PC-9 (cell line): ENCODE measurements at regions not wholly inside any gene's neighbourhood (a gene's known extent, or its start where the extent isn't known, plus 50 kb on each side); places are given as distances from the start of the nearest gene placed in this dataset.

Experiments used
- BruUV-seq: library from RNA; stranded (reverse); fragments of 400-500 nt; replicated peaks from 2 replicates; lab custom pipeline; 2021; lab: Mats Ljungman, UMichigan
- CTCF ChIA-PET: fragments of 300-600 bp; sonication (Branson Sonifier 250); formaldehyde crosslinking; loops from one replicate; lab custom pipeline; 2022; ENCODE audit warnings: antibody characterized with exemption; lab: Charles Lee
- POLR2A ChIA-PET: fragments of 300-600 bp; sonication (Branson Sonifier 250); formaldehyde crosslinking; loops from one replicate; lab custom pipeline; 2022; ENCODE audit warnings: antibody characterized with exemption; ENCODE audit not compliant: unreplicated experiment; lab: Charles Lee
- DNase-seq, 2 experiments: peaks; one replicate each; pipeline versions ENCODE4 v3.0.0 to v3.0.0-alpha.2; 2015 to 2022; ENCODE audit warnings: mixed read lengths in 1 of 2
- H2AFZ ChIP-seq: fragments of 200-600 bp; sonication (generic); 2 replicates; pipeline ENCODE4 v1.8.1; 2017; ENCODE audit warnings: antibody characterized with exemption
- H3F3A ChIP-seq: fragments of 200-600 bp; sonication (generic); 2 replicates; pipeline ENCODE4 v1.8.1; 2017; ENCODE audit warnings: antibody characterized with exemption, mild to moderate bottlenecking, low read depth; ENCODE audit not compliant: insufficient read depth
- H3K27ac ChIP-seq: fragments of 200-600 bp; sonication (generic); 2 replicates; pipeline ENCODE4 v1.6.1; 2016; ENCODE audit warnings: mixed run types
- H3K27me3 ChIP-seq: fragments of 200-600 bp; sonication (generic); 2 replicates; pipeline ENCODE4 v1.6.1; 2016; ENCODE audit warnings: low read depth, mixed run types; ENCODE audit not compliant: insufficient read depth
- H3K36me3 ChIP-seq: fragments of 200-600 bp; sonication (generic); 2 replicates; pipeline ENCODE4 v1.6.1; 2016; ENCODE audit warnings: low read depth, mixed run types
- H3K4me1 ChIP-seq: fragments of 200-600 bp; sonication (generic); replicated peaks from 2 replicates; pipeline ENCODE4 v1.6.1; 2016; ENCODE audit warnings: mixed run types; ENCODE audit not compliant: insufficient read depth
- H3K4me2 ChIP-seq: fragments of 200-600 bp; sonication (generic); 2 replicates; pipeline ENCODE4 v1.6.1; 2017; ENCODE audit warnings: mixed run types
- H3K4me3 ChIP-seq: fragments of 200-600 bp; sonication (generic); 2 replicates; pipeline ENCODE4 v1.6.1; 2016; ENCODE audit warnings: mixed run types
- H3K79me2 ChIP-seq: fragments of 200-600 bp; sonication (generic); 2 replicates; pipeline ENCODE4 v1.6.1; 2017; ENCODE audit warnings: low read depth, mixed run types
- H3K9me2 ChIP-seq: fragments of 200-600 bp; sonication (generic); 2 replicates; pipeline ENCODE4 v1.8.1; 2017; ENCODE audit warnings: mild to moderate bottlenecking; ENCODE audit not compliant: insufficient read depth
- H3K9me3 ChIP-seq: fragments of 200-600 bp; sonication (generic); 2 replicates; pipeline ENCODE4 v1.8.1; 2016; ENCODE audit warnings: low read depth; ENCODE audit not compliant: insufficient read depth
- H4K20me1 ChIP-seq: fragments of 200-600 bp; sonication (generic); 2 replicates; pipeline ENCODE4 v1.8.1; 2017; ENCODE audit not compliant: insufficient read depth
- EZH2 ChIP-seq: fragments of 200-600 bp; sonication (generic); IDR thresholded peaks from 2 replicates; pipeline ENCODE4 v1.8.0; 2017; ENCODE audit warnings: antibody characterized with exemption, low read depth
- intact Hi-C: fragments of 100-400 bp; cut with micrococcal nuclease; formaldehyde crosslinking; loops from one replicate; pipeline ENCODE4 v1.10.0; 2022; ENCODE audit not compliant: unreplicated experiment
- TF ChIP-seq, protein P1 (sequence below): fragments of 200-600 bp; sonication (generic); conservative IDR thresholded peaks from 2 replicates; pipeline ENCODE4 v1.6.1; 2017; ENCODE audit warnings: mixed run types, antibody characterized with exemption, mild to moderate bottlenecking, moderate library complexity

DNA sequence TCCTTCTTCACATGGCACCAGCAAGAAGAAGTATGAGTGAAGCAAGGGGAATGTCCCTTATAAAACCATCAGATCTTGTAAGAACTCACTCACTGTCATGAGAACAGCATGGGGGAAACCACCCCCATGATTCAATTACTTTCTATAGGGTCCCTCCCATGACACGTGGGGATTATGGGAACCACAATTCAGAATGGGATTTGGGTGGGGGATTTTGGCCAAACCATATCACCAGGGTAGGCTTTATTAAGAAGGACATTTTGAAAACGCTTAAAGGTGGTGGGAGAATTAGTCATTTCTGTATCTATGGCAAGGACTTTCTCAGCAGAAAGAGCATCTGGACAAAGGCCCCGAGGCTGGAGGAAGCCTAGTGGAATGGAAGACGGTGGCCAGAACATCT is 100.2 kb upstream of the ADAMTS16 start:
- BruUV-seq: no TSS peak

DNA sequence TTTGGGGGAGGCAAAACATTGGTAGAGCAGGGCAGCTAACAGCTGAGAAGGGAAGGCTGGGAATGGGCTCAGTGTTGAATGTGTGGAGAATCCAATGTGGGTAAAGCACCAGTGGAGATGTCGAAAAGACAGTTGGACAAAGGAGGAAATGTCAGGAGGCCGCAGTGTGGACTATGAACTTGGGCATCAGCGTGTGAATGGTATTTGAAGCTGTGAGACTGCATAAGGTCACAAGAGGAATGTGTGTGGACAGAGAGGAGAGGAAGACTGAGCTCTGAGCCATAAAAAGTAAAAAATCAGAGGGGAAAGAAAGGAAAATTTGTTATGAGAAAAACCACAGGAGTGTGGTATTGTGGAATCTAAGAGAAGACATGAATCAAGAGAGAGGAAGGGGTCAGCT is 99.4 kb upstream of the ADAMTS16 start:
- no peaks in the 10 kb centered on the region for H3K9me3 ChIP-seq
- no peak overlapping the region for H3K27ac ChIP-seq
- no peak for TF ChIP-seq EZH2
- TF ChIP-seq, protein P1, sequence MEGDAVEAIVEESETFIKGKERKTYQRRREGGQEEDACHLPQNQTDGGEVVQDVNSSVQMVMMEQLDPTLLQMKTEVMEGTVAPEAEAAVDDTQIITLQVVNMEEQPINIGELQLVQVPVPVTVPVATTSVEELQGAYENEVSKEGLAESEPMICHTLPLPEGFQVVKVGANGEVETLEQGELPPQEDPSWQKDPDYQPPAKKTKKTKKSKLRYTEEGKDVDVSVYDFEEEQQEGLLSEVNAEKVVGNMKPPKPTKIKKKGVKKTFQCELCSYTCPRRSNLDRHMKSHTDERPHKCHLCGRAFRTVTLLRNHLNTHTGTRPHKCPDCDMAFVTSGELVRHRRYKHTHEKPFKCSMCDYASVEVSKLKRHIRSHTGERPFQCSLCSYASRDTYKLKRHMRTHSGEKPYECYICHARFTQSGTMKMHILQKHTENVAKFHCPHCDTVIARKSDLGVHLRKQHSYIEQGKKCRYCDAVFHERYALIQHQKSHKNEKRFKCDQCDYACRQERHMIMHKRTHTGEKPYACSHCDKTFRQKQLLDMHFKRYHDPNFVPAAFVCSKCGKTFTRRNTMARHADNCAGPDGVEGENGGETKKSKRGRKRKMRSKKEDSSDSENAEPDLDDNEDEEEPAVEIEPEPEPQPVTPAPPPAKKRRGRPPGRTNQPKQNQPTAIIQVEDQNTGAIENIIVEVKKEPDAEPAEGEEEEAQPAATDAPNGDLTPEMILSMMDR: no peak
- intact Hi-C loops: no loop called here
- H3K4me3 ChIP-seq: no peak overlapping the region
- DNase-seq: no peak
- H3F3A ChIP-seq: no peaks in the 10 kb centered on the region
- H3K36me3 ChIP-seq: no peaks in the 10 kb centered on the region
- POLR2A ChIA-PET: interaction anchor here (0.6 kb wide), 1 partner anchor 781 kb away, joined by 4 read pairs; no protein-coding TSS in a partner anchor
- H3K79me2 ChIP-seq: no peaks in the 10 kb centered on the region
- no peaks in the 10 kb centered on the region for H3K4me1 ChIP-seq
- H3K27me3 ChIP-seq: peaks cover 75% of the 10 kb centered on the region
- no TSS peak for BruUV-seq
- no peaks in the 10 kb centered on the region for H4K20me1 ChIP-seq
- CTCF ChIA-PET: no interaction called here
- H2AFZ ChIP-seq: no peak overlapping the region
- no peaks in the 10 kb centered on the region for H3K9me2 ChIP-seq
- no peak overlapping the region for H3K4me2 ChIP-seq

More for the DNA sequence above, 100.2 kb upstream of the ADAMTS16 start:
- H3K27ac ChIP-seq: no peak overlapping the region
- intact Hi-C loops: no loop called here
- no peaks in the 10 kb centered on the region for H3K79me2 ChIP-seq
- no peaks in the 10 kb centered on the region for H4K20me1 ChIP-seq
- no peaks in the 10 kb centered on the region for H3K36me3 ChIP-seq
- DNase-seq: no peak
- POLR2A ChIA-PET: no interaction called here
- H3K4me1 ChIP-seq: no peaks in the 10 kb centered on the region
- TF ChIP-seq, protein P1: no peak
- no peak for TF ChIP-seq EZH2
- H3K9me3 ChIP-seq: no peaks in the 10 kb centered on the region
- no peak overlapping the region for H3K4me2 ChIP-seq
- CTCF ChIA-PET: no interaction called here
- H3K9me2 ChIP-seq: no peaks in the 10 kb centered on the region
- H3K27me3 ChIP-seq: peaks cover 67% of the 10 kb centered on the region
- H2AFZ ChIP-seq: no peak overlapping the region
- no peaks in the 10 kb centered on the region for H3F3A ChIP-seq
- H3K4me3 ChIP-seq: no peak overlapping the region

DNA sequence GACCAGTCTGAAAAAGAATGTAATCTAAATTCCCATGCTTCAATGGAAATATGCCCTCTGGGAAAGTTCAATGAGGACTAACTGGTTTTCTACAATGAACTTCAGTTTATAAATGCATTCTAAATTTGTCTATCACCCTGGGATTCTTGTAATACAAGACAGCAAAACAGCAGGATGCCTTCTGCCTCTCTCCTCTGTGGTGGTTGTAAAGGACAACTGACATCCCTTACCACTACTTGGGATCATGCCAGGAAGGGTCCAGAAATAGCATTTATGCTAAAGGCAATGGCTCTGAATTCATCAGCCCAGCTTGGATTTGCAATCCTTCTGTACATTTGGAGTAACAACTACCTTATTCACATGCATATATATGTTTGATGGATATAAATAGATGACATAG is 97.3 kb upstream of the ADAMTS16 start:
- no peak for TF ChIP-seq EZH2
- TF ChIP-seq, protein P1: no peak
- Histone ChIP-seq H3K4me2 (no peak overlapping the region), H3K4me1 (no peaks in the 10 kb centered on the region), H3K4me3 (no peak overlapping the region), H3F3A (no peaks in the 10 kb centered on the region), H3K27me3 (peaks cover 80% of the 10 kb centered on the region), H3K36me3 (no peaks in the 10 kb centered on the region), H3K27ac (no peak overlapping the region), H4K20me1 (no peaks in the 10 kb centered on the region), H3K9me2 (no peaks in the 10 kb centered on the region), H3K79me2 (no peaks in the 10 kb centered on the region), H2AFZ (no peak overlapping the region), H3K9me3 (no peaks in the 10 kb centered on the region)
- no TSS peak for BruUV-seq
- no peak for DNase-seq
- POLR2A ChIA-PET: no interaction called here
- CTCF ChIA-PET: no interaction called here
- intact Hi-C loops: no loop called here
